ENCODE measurements at regions not wholly inside any gene's neighbourhood (a gene's known extent, or its start where the extent isn't known, plus 50 kb on each side); places are given as distances from the start of the nearest gene placed in this dataset.
"Not testable (repeated sequence)": the region's sequence is repeated elsewhere in the genome, so short reads cannot be mapped to it uniquely, and the experiment has no call there.

DNA sequence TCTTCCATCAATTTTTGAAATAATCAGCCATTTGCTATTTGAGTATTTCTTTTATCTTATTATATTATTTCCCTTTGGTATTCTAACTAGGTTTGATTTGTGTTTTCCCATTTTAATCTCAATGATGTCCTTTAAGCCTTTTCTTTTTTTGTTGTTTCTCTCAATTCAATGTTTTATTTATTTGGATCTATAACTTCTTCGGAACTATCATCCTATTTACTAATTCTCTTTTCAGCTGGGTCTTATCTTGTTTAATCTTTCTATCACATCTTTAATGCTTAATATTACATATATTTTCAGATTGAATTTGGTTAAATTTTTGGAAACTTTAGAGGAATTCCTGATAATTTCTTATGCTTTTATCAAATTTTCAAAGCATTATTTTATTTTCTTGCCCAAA, 448.3 kb downstream of the SOX11 start:
- no peak for DNase-seq

- no peak for DNase-seq
Observed at GRCh38 chr2:6143812-6144211, 451.6 kb downstream of the SOX11 start.

GRCh38 chr2:6147215-6147614, 455.0 kb downstream of the SOX11 start:
- not testable (repeated sequence) for DNase-seq

GRCh38 chr2:6148882-6149281, 456.7 kb downstream of the SOX11 start:
- no peak for DNase-seq

DNA sequence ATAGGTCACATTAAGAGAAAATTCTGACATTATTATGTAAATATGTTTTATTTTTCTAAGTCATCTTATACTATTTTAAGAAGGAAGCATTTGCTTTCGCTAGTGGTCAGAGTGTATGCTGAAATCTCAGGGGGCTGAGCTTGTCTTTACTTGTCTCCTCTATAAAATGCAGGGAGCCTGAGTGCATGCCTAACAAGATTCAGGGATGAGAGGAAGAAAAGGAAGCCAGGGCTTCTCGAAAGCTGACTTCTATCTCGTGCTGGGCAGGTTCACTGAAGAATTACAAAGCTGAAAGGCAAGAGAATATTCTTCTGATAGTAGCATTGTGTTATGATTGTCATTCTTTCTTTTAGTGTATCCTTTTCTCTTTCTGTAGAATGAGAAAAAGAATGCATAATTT, 467.4 kb downstream of the SOX11 start:
- no peak for DNase-seq

DNA sequence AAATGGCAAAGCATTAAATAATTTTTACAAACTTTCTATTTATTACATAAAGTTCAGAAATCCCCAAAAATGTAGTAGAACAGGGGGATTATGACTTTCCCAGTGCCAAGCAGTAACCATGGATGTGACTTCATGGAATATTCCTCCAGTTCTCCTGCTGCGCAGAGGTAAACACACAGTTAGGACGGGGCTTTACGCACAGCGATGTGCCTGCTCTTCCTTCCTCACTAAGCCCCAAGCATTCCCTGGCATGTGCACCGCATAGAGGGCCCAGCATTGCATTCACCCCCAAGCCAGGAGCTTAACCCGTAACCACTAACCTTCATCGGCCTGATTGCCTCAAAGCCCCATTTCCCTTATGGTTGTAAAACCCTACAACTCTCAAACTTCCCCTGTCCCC, 471.7 kb downstream of the SOX11 start:
- DNase-seq = no peak

GRCh38 chr2:6164986-6165747, 473.0 kb downstream of the SOX11 start:
- no peak for DNase-seq

GRCh38 chr2:6167592-6168138, 475.5 kb downstream of the SOX11 start:
- no peak for DNase-seq

DNA sequence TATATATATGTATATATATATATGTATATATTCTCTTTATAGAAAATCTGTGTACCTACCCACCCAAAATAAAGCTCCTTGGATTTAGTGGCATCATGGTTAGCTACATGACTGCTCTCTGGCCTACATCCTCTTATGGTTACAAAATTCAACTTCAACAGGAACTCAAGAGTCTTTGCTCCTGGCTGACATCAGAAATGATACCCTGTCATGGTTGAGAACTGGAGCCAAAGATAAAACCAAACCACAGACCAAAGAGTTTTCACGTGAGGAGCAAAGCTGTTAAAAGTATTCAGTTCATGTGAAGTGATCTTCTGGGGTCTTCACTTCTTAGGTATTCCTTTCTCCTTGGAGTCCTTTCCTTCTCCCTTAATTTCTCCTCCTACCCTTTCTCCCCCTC, 476.3 kb downstream of the SOX11 start:
- DNase-seq = no peak

GRCh38 chr2:6171294-6171693, 479.1 kb downstream of the SOX11 start:
- no peak for DNase-seq

- no peak for DNase-seq
Observed at GRCh38 chr2:6177811-6178210, 485.6 kb downstream of the SOX11 start.

- no peak for DNase-seq
Observed at GRCh38 chr2:6181525-6181924, 489.3 kb downstream of the SOX11 start.

DNA sequence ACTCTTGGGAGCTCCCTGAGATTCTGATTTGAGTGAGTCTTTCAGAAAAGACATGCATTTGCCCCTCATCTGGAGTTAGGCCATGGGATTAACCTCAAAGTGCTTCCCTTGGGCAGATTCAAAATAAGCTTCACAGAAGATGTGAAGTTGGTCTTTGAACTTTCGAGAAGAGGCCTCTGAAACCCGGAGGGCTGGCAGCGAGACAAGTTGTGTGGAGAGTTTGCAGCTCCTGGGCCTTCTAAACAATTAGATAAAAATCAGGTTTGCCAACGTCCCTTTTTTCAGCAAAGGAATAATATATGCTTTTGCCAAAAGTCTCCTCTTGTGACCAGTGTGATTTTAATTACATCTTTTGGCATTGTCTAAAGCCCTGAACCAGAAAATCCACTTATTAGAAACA, 489.7 kb downstream of the SOX11 start:
- DNase-seq = no peak

DNA sequence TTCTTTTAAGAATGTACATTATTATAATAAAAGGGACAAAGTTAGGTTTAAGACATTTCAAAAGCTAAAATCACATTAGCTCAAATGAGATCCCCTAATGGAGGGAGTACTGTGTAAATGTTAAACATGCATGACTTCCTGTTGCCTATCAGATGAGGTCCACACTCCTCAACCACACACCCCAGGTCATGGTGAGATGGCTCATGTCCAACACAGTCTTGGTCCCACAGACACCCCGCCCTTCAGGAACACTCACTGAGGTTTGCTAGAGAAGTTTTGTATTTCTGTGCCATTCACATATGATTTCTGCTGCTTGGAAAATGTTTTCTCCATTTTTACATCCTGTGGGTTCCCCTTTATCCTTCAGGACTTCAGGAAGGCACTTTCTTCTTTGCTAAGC, 491.0 kb downstream of the SOX11 start:
- DNase-seq = no peak

- peak; percentile 41 for DNase-seq
Observed at GRCh38 chr2:6184532-6185292, 492.5 kb downstream of the SOX11 start.

GRCh38 chr2:6186332-6187151, 494.4 kb downstream of the SOX11 start:
- DNase-seq = peak; percentile 30

GRCh38 chr2:6196449-6196848, 504.3 kb downstream of the SOX11 start:
- no peak for DNase-seq

GRCh38 chr2:6198370-6198919, 506.3 kb downstream of the SOX11 start:
- not testable (repeated sequence) for DNase-seq

- DNase-seq = no peak
Observed at GRCh38 chr2:6202756-6203155, 510.6 kb downstream of the SOX11 start.

GRCh38 chr2:6203291-6203959, 511.2 kb downstream of the SOX11 start:
- DNase-seq = no peak

DNA sequence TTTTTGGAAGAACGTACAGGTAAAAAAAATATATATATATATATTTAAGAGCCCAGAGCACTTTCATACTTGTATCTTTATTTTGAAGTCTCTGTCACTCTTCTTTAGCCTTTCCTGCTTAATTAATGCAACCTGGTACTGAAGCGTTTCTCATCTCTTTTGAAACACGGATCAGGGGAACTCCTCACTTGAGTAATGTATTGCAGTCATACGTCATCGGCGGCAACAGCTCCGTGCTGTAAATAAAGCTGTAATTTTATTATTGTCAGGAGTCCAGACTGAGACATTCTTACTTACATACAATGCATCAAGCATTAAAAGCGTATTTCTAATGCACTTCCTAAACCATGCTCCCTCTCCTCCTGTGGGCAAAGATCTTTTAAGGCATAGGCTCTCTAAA, 514.7 kb downstream of the SOX11 start:
- DNase-seq = no peak

DNA sequence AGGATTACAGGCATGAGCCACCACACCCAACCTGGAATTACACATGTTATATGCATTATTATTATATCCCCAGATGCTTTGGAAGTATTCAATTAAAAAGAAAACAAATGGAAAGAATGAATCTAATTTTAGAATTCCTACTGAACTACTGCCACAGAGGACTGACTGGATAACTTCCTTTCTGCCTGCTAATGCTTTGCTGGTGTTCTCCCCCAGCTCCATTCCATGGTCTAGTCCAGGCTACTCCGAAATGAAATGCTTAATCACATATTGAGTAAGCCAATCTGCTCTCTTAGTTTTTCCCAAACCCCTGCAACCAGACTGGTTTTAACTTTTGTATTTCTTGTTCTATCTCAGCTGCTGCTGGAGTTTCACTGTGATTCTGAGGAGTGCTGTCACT, 519.1 kb downstream of the SOX11 start:
- no peak for DNase-seq

All from right kidney (tissue), 1 donor.